SK-N-SH treated with all-trans-retinoic acid at 6 μM for 48 hours (cell line): ENCODE measurements at regions not wholly inside any gene's neighbourhood (a gene's known extent, or its start where the extent isn't known, plus 50 kb on each side); places are given as distances from the start of the nearest gene placed in this dataset.

ENCODE experiments used
- BACH2 ChIP-seq: fragments of 250-450 bp; sonication (Bioruptor Pico); IDR thresholded peaks from 2 replicates; pipeline ENCODE4 v1.9.0; 2021; ENCODE audit warnings: mild to moderate bottlenecking, borderline replicate concordance
- CSDC2 ChIP-seq: fragments of 250-450 bp; sonication (Bioruptor Pico); IDR thresholded peaks from 2 replicates; pipeline ENCODE4 v1.5.0; 2020; ENCODE audit warnings: mild to moderate bottlenecking, moderate library complexity
- ISL1 ChIP-seq: fragments of 250-450 bp; sonication (Bioruptor Pico); IDR thresholded peaks from 2 replicates; pipeline ENCODE4 v2.1.2; 2022; ENCODE audit warnings: mild to moderate bottlenecking, moderate library complexity
- RARB ChIP-seq: fragments of 250-450 bp; sonication (Bioruptor Pico); IDR thresholded peaks from 2 replicates; pipeline ENCODE4 v1.8.0; 2021; ENCODE audit warnings: mild to moderate bottlenecking, moderate library complexity
- ZNF8 ChIP-seq: fragments of 450-650 bp; formaldehyde crosslinking; IDR thresholded peaks from 2 replicates; pipeline ENCODE4 v1.5.0; 2020; ENCODE audit warnings: mild to moderate bottlenecking, moderate library complexity
- TF ChIP-seq, protein P1 (sequence below): fragments of 250-450 bp; sonication (Bioruptor Pico); IDR thresholded peaks from 2 replicates; pipeline ENCODE4 v1.8.0; 2020; ENCODE audit warnings: mild to moderate bottlenecking, moderate library complexity, borderline replicate concordance
- TF ChIP-seq, protein P2 (sequence below): fragments of 250-450 bp; sonication (Bioruptor Pico); IDR thresholded peaks from 2 replicates; pipeline ENCODE4 v1.5.1; 2020; ENCODE audit warnings: low read depth, mild to moderate bottlenecking, moderate library complexity
- TF ChIP-seq, protein P3 (sequence below): fragments of 250-450 bp; sonication (Bioruptor Pico); IDR thresholded peaks from 2 replicates; pipeline ENCODE4 v1.5.0; 2020; ENCODE audit warnings: mild to moderate bottlenecking, moderate library complexity

DNA sequence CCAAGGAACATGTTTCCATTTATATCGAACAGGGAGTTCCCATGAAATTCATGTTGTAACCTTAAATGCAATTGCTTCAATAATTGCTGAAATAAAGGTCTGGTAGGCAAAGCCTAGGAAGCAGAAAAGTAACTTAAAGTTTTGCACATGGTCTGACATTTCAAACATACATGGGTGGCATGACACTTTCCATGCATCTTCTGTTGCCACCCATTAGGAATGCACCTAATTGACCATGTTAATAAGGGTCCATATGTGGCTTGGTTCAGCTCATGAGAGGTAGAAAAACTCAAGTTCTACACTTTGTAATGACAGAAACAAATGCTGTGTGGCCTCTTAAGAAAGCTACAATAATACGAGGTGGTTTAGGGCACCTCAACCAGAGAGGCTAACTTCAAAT lies 72.0 kb upstream of the GORAB start:
- TF ChIP-seq, protein P1, sequence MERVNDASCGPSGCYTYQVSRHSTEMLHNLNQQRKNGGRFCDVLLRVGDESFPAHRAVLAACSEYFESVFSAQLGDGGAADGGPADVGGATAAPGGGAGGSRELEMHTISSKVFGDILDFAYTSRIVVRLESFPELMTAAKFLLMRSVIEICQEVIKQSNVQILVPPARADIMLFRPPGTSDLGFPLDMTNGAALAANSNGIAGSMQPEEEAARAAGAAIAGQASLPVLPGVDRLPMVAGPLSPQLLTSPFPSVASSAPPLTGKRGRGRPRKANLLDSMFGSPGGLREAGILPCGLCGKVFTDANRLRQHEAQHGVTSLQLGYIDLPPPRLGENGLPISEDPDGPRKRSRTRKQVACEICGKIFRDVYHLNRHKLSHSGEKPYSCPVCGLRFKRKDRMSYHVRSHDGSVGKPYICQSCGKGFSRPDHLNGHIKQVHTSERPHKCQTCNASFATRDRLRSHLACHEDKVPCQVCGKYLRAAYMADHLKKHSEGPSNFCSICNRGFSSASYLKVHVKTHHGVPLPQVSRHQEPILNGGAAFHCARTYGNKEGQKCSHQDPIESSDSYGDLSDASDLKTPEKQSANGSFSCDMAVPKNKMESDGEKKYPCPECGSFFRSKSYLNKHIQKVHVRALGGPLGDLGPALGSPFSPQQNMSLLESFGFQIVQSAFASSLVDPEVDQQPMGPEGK (CRISPR knock-in tag) = no peak
- TF ChIP-seq RARB (CRISPR knock-in tag) (no peak), BACH2 (CRISPR knock-in tag) (no peak), CSDC2 (CRISPR knock-in tag) (no peak), ISL1 (CRISPR knock-in tag) (no peak), ZNF8 (no peak)
- TF ChIP-seq, protein P2, sequence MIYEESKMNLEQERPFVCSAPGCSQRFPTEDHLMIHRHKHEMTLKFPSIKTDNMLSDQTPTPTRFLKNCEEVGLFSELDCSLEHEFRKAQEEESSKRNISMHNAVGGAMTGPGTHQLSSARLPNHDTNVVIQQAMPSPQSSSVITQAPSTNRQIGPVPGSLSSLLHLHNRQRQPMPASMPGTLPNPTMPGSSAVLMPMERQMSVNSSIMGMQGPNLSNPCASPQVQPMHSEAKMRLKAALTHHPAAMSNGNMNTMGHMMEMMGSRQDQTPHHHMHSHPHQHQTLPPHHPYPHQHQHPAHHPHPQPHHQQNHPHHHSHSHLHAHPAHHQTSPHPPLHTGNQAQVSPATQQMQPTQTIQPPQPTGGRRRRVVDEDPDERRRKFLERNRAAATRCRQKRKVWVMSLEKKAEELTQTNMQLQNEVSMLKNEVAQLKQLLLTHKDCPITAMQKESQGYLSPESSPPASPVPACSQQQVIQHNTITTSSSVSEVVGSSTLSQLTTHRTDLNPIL (CRISPR knock-in tag) = no peak
- TF ChIP-seq, protein P3, sequence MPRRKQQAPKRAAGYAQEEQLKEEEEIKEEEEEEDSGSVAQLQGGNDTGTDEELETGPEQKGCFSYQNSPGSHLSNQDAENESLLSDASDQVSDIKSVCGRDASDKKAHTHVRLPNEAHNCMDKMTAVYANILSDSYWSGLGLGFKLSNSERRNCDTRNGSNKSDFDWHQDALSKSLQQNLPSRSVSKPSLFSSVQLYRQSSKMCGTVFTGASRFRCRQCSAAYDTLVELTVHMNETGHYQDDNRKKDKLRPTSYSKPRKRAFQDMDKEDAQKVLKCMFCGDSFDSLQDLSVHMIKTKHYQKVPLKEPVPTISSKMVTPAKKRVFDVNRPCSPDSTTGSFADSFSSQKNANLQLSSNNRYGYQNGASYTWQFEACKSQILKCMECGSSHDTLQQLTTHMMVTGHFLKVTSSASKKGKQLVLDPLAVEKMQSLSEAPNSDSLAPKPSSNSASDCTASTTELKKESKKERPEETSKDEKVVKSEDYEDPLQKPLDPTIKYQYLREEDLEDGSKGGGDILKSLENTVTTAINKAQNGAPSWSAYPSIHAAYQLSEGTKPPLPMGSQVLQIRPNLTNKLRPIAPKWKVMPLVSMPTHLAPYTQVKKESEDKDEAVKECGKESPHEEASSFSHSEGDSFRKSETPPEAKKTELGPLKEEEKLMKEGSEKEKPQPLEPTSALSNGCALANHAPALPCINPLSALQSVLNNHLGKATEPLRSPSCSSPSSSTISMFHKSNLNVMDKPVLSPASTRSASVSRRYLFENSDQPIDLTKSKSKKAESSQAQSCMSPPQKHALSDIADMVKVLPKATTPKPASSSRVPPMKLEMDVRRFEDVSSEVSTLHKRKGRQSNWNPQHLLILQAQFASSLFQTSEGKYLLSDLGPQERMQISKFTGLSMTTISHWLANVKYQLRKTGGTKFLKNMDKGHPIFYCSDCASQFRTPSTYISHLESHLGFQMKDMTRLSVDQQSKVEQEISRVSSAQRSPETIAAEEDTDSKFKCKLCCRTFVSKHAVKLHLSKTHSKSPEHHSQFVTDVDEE (CRISPR knock-in tag) = no peak
